Parathyroid adenoma (tissue), 2 donors: ENCODE measurements at regions not wholly inside any gene's neighbourhood (a gene's known extent, or its start where the extent isn't known, plus 50 kb on each side); places are given as distances from the start of the nearest gene placed in this dataset.

Source experiments
- H2AFZ ChIP-seq: fragments of 300-600 bp; sonication (generic); one replicate; pipeline ENCODE4 v1.7.0; 2017; ENCODE audit warnings: antibody characterized with exemption, mild to moderate bottlenecking
- H3K27ac ChIP-seq: fragments of 300-600 bp; sonication (generic); one replicate; pipeline ENCODE4 v1.7.0; 2017
- H3K27me3 ChIP-seq: fragments of 300-600 bp; sonication (generic); one replicate; pipeline ENCODE4 v1.7.0; 2017; ENCODE audit warnings: low read length; ENCODE audit not compliant: control insufficient read depth, insufficient read depth
- H3K36me3 ChIP-seq: fragments of 300-600 bp; sonication (generic); one replicate; pipeline ENCODE4 v1.7.0; 2017; ENCODE audit warnings: low read length; ENCODE audit not compliant: control insufficient read depth, insufficient read depth
- H3K4me1 ChIP-seq: fragments of 300-600 bp; sonication (generic); one replicate; pipeline ENCODE4 v1.7.0; 2017; ENCODE audit warnings: control low read depth
- H3K4me2 ChIP-seq: fragments of 300-600 bp; sonication (generic); one replicate; pipeline ENCODE4 v1.7.0; 2017; ENCODE audit warnings: low read length
- H3K4me3 ChIP-seq: fragments of 300-600 bp; sonication (generic); one replicate; pipeline ENCODE4 v1.7.0; 2017; ENCODE audit warnings: low read depth, low read length
- H3K79me2 ChIP-seq: fragments of 300-600 bp; sonication (generic); one replicate; pipeline ENCODE4 v1.7.0; 2017; ENCODE audit warnings: control low read depth
- H3K9ac ChIP-seq: fragments of 300-600 bp; sonication (generic); one replicate; pipeline ENCODE4 v1.7.0; 2017; ENCODE audit warnings: mild to moderate bottlenecking
- H3K9me3 ChIP-seq: fragments of 300-600 bp; sonication (generic); one replicate; pipeline ENCODE4 v1.7.0; 2017; ENCODE audit warnings: low read length; ENCODE audit not compliant: control insufficient read depth
- CTCF ChIP-seq: fragments of 300-600 bp; sonication (generic); IDR thresholded peaks from one replicate; pipeline ENCODE4 v1.7.0; 2017; ENCODE audit warnings: antibody characterized with exemption, mild to moderate bottlenecking
- donor health status: primary hyperparathyroidism.

- no peaks in the 10 kb centered on the region for H3K79me2 ChIP-seq
- H3K9ac ChIP-seq, result no peak overlapping the region
- H3K9me3 ChIP-seq, result no peaks in the 10 kb centered on the region
- no peaks in the 10 kb centered on the region for H3K4me1 ChIP-seq
- no peak overlapping the region for H3K4me3 ChIP-seq
- no peak overlapping the region for H2AFZ ChIP-seq
- no peak overlapping the region for H3K27ac ChIP-seq
- no peaks in the 10 kb centered on the region for H3K36me3 ChIP-seq
- H3K4me2 ChIP-seq, result no peak overlapping the region
- TF ChIP-seq CTCF, result no peak
- no peaks in the 10 kb centered on the region for H3K27me3 ChIP-seq
These were observed 1502.4 kb upstream of the PIK3C3 start for GRCh38 chr18:40452599-40452998.

- no peak overlapping the region for H3K27ac ChIP-seq
- no peak overlapping the region for H2AFZ ChIP-seq
- H3K79me2 ChIP-seq, result no peaks in the 10 kb centered on the region
- H3K4me3 ChIP-seq, result no peak overlapping the region
- no peak overlapping the region for H3K4me2 ChIP-seq
- no peaks in the 10 kb centered on the region for H3K27me3 ChIP-seq
- no peaks in the 10 kb centered on the region for H3K36me3 ChIP-seq
- H3K9ac ChIP-seq, result no peak overlapping the region
- H3K4me1 ChIP-seq, result no peaks in the 10 kb centered on the region
- no peak for TF ChIP-seq CTCF
- H3K9me3 ChIP-seq, result no peaks in the 10 kb centered on the region
These were observed 1504.3 kb upstream of the PIK3C3 start for GRCh38 chr18:40450751-40451150.

- TF ChIP-seq CTCF, result no peak
- Histone ChIP-seq H3K4me3 (no peak overlapping the region), H3K4me2 (no peak overlapping the region), H2AFZ (no peak overlapping the region), H3K9ac (no peak overlapping the region), H3K9me3 (no peaks in the 10 kb centered on the region), H3K79me2 (no peaks in the 10 kb centered on the region), H3K27ac (no peak overlapping the region), H3K4me1 (no peaks in the 10 kb centered on the region), H3K27me3 (no peaks in the 10 kb centered on the region), H3K36me3 (no peaks in the 10 kb centered on the region)
These were observed 1507.2 kb upstream of the PIK3C3 start for GRCh38 chr18:40447820-40448219.

GRCh38 chr18:40440088-40440487 lies 1514.9 kb upstream of the PIK3C3 start:
- Histone ChIP-seq H3K36me3 (no peaks in the 10 kb centered on the region), H3K9me3 (no peaks in the 10 kb centered on the region), H3K27ac (no peak overlapping the region)

More at GRCh38 chr18:40440088-40440487, 1514.9 kb upstream of the PIK3C3 start:
- Histone ChIP-seq H3K9ac (no peak overlapping the region), H3K79me2 (no peaks in the 10 kb centered on the region), H2AFZ (no peak overlapping the region), H3K4me1 (no peaks in the 10 kb centered on the region), H3K27me3 (no peaks in the 10 kb centered on the region), H3K4me3 (no peak overlapping the region), H3K4me2 (no peak overlapping the region)
- no peak for TF ChIP-seq CTCF
